ENCODE measurements at regions not wholly inside any gene's neighbourhood (a gene's known extent, or its start where the extent isn't known, plus 50 kb on each side); places are given as distances from the start of the nearest gene placed in this dataset.

DNA sequence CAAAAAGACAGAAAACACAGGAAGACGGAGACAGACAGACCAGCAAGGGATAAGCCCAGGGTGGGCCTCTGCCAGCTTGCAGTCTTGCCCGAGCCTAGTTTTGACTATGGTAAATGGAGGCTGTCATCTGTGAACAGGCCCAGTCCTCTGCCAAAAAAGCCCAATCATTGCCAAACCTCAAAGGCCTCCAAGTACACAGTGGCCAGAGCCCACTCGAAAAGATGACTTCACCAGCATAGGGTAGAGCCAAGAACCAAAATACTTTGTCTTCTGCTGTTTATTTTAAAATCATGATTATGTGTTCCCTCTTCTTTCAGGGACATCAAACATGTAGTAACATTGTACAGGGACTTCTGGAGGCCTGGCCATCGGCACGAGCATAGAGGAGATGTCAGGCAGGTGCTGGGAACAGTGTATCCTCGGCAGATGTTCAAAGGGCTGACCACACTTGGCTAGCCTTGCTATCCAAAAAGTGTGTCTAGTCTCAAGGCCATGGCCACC, 66.0 kb downstream of the TTC32 start:
- TF ChIP-seq, protein P1, sequence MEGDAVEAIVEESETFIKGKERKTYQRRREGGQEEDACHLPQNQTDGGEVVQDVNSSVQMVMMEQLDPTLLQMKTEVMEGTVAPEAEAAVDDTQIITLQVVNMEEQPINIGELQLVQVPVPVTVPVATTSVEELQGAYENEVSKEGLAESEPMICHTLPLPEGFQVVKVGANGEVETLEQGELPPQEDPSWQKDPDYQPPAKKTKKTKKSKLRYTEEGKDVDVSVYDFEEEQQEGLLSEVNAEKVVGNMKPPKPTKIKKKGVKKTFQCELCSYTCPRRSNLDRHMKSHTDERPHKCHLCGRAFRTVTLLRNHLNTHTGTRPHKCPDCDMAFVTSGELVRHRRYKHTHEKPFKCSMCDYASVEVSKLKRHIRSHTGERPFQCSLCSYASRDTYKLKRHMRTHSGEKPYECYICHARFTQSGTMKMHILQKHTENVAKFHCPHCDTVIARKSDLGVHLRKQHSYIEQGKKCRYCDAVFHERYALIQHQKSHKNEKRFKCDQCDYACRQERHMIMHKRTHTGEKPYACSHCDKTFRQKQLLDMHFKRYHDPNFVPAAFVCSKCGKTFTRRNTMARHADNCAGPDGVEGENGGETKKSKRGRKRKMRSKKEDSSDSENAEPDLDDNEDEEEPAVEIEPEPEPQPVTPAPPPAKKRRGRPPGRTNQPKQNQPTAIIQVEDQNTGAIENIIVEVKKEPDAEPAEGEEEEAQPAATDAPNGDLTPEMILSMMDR (IDR thresholded peaks at IDR 0.05; ENCODE audit: low read length) = no peak
- no peak for TF ChIP-seq EZH2 (IDR thresholded peaks at IDR 0.05; ENCODE audit: borderline replicate concordance, low read length)

Data from OCI-LY1 (cell line).